Esophagus muscularis mucosa (tissue), 2 donors: ENCODE measurements at regions not wholly inside any gene's neighbourhood (a gene's known extent, or its start where the extent isn't known, plus 50 kb on each side); places are given as distances from the start of the nearest gene placed in this dataset.

ENCODE experiments used
- EP300 ChIP-seq: sonication (generic); formaldehyde crosslinking; IDR thresholded peaks from one replicate; pipeline ENCODE4 v1.6.1; 2017; ENCODE audit warnings: antibody characterized with exemption
- POLR2A ChIP-seq: fragments of 450-650 bp; IDR thresholded peaks from one replicate; pipeline ENCODE4 v1.6.1; 2017; ENCODE audit warnings: antibody characterized with exemption, moderate library complexity, mild to moderate bottlenecking, low read depth

DNA sequence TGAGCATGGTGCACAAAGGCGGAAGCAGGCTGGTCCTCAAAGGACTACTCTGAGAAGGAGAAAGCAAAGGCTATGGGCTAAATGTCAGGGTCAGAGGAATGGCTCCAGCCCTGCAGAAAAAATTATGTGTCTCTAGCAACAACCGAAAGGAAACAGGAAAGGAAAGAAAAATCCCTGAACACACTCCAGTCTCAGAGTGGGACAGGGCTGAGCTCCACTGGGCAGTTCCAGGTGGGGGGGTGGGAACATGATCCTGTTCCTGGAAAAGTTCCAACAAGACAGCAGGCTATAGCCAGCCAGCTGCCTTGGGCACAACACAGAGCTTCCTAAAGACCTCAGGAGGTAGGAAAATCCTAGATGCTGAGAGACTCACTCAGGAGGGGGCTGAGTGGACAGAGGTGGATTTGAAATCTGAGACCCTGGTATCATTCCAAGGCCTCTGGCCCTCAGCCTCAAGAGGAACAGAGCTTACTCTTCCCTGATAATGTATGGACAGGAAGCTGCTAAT is 1088.2 kb downstream of the TBC1D22A start:
- TF ChIP-seq EP300 (no peak), POLR2A (no peak)
